CD14-positive monocyte (primary cell): ENCODE measurements at regions not wholly inside any gene's neighbourhood (a gene's known extent, or its start where the extent isn't known, plus 50 kb on each side); places are given as distances from the start of the nearest gene placed in this dataset.

Source experiments
- DNase-seq, 3 donors: peaks; one replicate each; pipeline ENCODE4 v3.0.0-alpha.2; 2011 to 2022
- H2AFZ ChIP-seq: 2 replicates; pipeline ENCODE4 v1.6.0; 2012; ENCODE audit warnings: mild to moderate bottlenecking, low read depth, low read length, inconsistent platforms; ENCODE audit not compliant: insufficient read depth, poor library complexity, severe bottlenecking
- H3K27ac ChIP-seq, 2 donors: 1 replicate in 1 of 2; 2 replicates in 1 of 2; pipeline ENCODE4 v1.5.1; 2012 to 2013; ENCODE audit warnings: low read length in 2 of 2, control low read depth in 1 of 2, inconsistent platforms in 1 of 2, low read depth in 1 of 2, mild to moderate bottlenecking in 1 of 2
- H3K27me3 ChIP-seq, 2 donors: one replicate each; pipeline versions ENCODE4 v1.6.0 to v1.6.1; 2011 to 2013; ENCODE audit warnings: low read length in 2 of 2; ENCODE audit not compliant: control insufficient read depth in 2 of 2, insufficient read depth in 2 of 2
- H3K36me3 ChIP-seq, 2 donors: replicated peaks in 1 of 2; 1 replicate in 1 of 2; 2 replicates in 1 of 2; pipeline versions ENCODE4 v1.5.1 to v1.6.1; 2012 to 2013; ENCODE audit warnings: low read length in 2 of 2, control low read depth in 1 of 2, inconsistent platforms in 1 of 2, mild to moderate bottlenecking in 1 of 2; ENCODE audit not compliant: insufficient read depth in 2 of 2, control insufficient read depth in 1 of 2
- H3K4me1 ChIP-seq, 2 donors: 1 replicate in 1 of 2; 2 replicates in 1 of 2; pipeline versions ENCODE4 v1.5.1 to v1.6.1; 2012 to 2013; ENCODE audit warnings: low read length in 2 of 2, control low read depth in 1 of 2, inconsistent platforms in 1 of 2, mild to moderate bottlenecking in 1 of 2, moderate library complexity in 1 of 2; ENCODE audit not compliant: insufficient read depth in 2 of 2, control insufficient read depth in 1 of 2
- H3K4me2 ChIP-seq: replicated peaks from 2 replicates; pipeline ENCODE3; 2012; ENCODE audit warnings: low read length, moderate library complexity, mild to moderate bottlenecking; ENCODE audit not compliant: poor library complexity, severe bottlenecking; ENCODE audit errors: extremely low read depth
- H3K4me3 ChIP-seq, 3 experiments: fragments of 200-600 bp in 1 of 3; sonication (generic) in 1 of 3; replicated peaks in 1 of 3; 1 replicate in 2 of 3; 2 replicates in 1 of 3; pipeline ENCODE4 v1.5.1; 2011 to 2013; ENCODE audit warnings: low read length in 3 of 3, mild to moderate bottlenecking in 3 of 3, control low read depth in 2 of 3, low read depth in 2 of 3, inconsistent platforms in 1 of 3, moderate library complexity in 1 of 3
- H3K79me2 ChIP-seq: 2 replicates; pipeline ENCODE4 v1.6.0; 2012; ENCODE audit warnings: mild to moderate bottlenecking, control low read depth, inconsistent platforms, low read length, moderate library complexity; ENCODE audit not compliant: insufficient read depth
- H3K9ac ChIP-seq: 2 replicates; pipeline ENCODE4 v1.6.0; 2017; ENCODE audit warnings: low read length, mild to moderate bottlenecking; ENCODE audit not compliant: insufficient read depth, poor library complexity, severe bottlenecking
- H3K9me3 ChIP-seq, 2 donors: replicated peaks in 1 of 2; 1 replicate in 1 of 2; 2 replicates in 1 of 2; pipeline versions ENCODE4 v1.5.1 to v1.6.1; 2012 to 2013; ENCODE audit warnings: low read length in 2 of 2, control low read depth in 1 of 2; ENCODE audit not compliant: control insufficient read depth in 1 of 2, insufficient read depth in 1 of 2
- H4K20me1 ChIP-seq: 2 replicates; pipeline ENCODE4 v1.6.0; 2012; ENCODE audit warnings: mild to moderate bottlenecking, low read length, control low read depth, moderate library complexity; ENCODE audit not compliant: insufficient read depth
- H3K27ac Mint-ChIP-seq, 7 donors: one replicate each; pipeline ENCODE4 v1.8.0; 2020; ENCODE audit warnings: mild to moderate bottlenecking in 7 of 7, mixed read lengths in 7 of 7, moderate library complexity in 6 of 7, inconsistent platforms in 2 of 7
- H3K27me3 Mint-ChIP-seq, 3 donors: one replicate each; pipeline ENCODE4 v1.8.0; 2021 to 2022; ENCODE audit warnings: low read depth in 3 of 3, mild to moderate bottlenecking in 3 of 3, mixed read lengths in 3 of 3, moderate library complexity in 3 of 3, inconsistent platforms in 1 of 3
- H3K36me3 Mint-ChIP-seq, 2 donors: one replicate each; pipeline ENCODE4 v1.8.0; 2020; ENCODE audit warnings: mixed read lengths in 2 of 2, inconsistent platforms in 1 of 2, mild to moderate bottlenecking in 1 of 2
- H3K4me1 Mint-ChIP-seq: one replicate; pipeline ENCODE4 v1.8.0; 2020; ENCODE audit warnings: mild to moderate bottlenecking, mixed read lengths
- H3K4me3 Mint-ChIP-seq, 2 donors: one replicate each; pipeline ENCODE4 v1.8.0; 2020; ENCODE audit warnings: mild to moderate bottlenecking in 2 of 2, mixed read lengths in 2 of 2, moderate library complexity in 1 of 2
- H3K9me3 Mint-ChIP-seq, 7 donors: one replicate each; pipeline ENCODE4 v1.8.0; 2020 to 2022; ENCODE audit warnings: mixed read lengths in 7 of 7, mild to moderate bottlenecking in 6 of 7, moderate library complexity in 6 of 7, inconsistent platforms in 2 of 7
- WGBS: methylation state at CpG from one replicate; pipeline ENCODE4 v1.1.5; 2013; ENCODE audit warnings: missing lambda C conversion rate; ENCODE audit not compliant: insufficient coverage; 5-methylcytosine and 5-hydroxymethylcytosine counted together
- intact Hi-C, 2 donors: fragments of 100-400 bp; cut with micrococcal nuclease; formaldehyde crosslinking; loops; one replicate each; pipeline versions ENCODE4 v1.15.0 to v1.15.1; 2023
- TF ChIP-seq, protein P1 (sequence below): fragments of 200-600 bp; IDR thresholded peaks from one replicate; pipeline ENCODE4 v1.8.0; 2022; ENCODE audit warnings: antibody characterized with exemption, mild to moderate bottlenecking

DNA sequence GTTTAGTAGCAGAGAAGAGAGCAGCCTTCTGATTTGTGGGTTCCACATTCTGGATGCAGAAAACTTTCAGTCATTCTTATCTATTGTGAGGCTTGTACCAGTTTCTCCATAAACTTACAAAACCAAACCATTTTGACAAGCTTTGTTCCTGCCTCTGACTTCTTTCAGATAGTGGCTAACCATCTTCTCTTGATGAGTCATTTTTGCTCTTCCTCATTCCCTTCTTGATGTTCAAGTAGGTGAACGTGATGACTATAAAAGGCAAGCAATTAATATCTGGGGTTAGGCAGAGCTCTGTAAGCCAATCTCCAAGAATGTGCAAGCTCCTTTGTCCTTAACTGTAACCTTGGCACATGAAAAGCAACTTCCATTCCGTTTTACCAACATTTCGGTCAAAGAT lies 2083.1 kb upstream of the PIK3C3 start:
- H3K36me3 ChIP-seq: no peaks in the 10 kb centered on the region
- TF ChIP-seq, protein P1, sequence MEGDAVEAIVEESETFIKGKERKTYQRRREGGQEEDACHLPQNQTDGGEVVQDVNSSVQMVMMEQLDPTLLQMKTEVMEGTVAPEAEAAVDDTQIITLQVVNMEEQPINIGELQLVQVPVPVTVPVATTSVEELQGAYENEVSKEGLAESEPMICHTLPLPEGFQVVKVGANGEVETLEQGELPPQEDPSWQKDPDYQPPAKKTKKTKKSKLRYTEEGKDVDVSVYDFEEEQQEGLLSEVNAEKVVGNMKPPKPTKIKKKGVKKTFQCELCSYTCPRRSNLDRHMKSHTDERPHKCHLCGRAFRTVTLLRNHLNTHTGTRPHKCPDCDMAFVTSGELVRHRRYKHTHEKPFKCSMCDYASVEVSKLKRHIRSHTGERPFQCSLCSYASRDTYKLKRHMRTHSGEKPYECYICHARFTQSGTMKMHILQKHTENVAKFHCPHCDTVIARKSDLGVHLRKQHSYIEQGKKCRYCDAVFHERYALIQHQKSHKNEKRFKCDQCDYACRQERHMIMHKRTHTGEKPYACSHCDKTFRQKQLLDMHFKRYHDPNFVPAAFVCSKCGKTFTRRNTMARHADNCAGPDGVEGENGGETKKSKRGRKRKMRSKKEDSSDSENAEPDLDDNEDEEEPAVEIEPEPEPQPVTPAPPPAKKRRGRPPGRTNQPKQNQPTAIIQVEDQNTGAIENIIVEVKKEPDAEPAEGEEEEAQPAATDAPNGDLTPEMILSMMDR: no peak
- H2AFZ ChIP-seq: no peak overlapping the region
- H3K79me2 ChIP-seq: no peaks in the 10 kb centered on the region
- intact Hi-C loops: no loop called here
- no peaks in the 10 kb centered on the region for H3K27me3 ChIP-seq
- no peak overlapping the region for H3K27ac Mint-ChIP-seq
- H3K27ac ChIP-seq: no peak overlapping the region
- no peaks in the 10 kb centered on the region for H3K9me3 ChIP-seq
- no peak overlapping the region for H3K9ac ChIP-seq
- H4K20me1 ChIP-seq: no peaks in the 10 kb centered on the region
- no peak for DNase-seq
- H3K4me3 Mint-ChIP-seq: no peak overlapping the region
- H3K4me2 ChIP-seq: no peak overlapping the region
- H3K4me1 ChIP-seq: no peaks in the 10 kb centered on the region
- H3K36me3 Mint-ChIP-seq: no peaks in the 10 kb centered on the region
- H3K4me3 ChIP-seq: no peak overlapping the region
- peaks cover 0 to 4% (median 0%) of the 10 kb centered on the region in 7 donors for H3K9me3 Mint-ChIP-seq
- no peaks in the 10 kb centered on the region for H3K4me1 Mint-ChIP-seq
- WGBS: no CpG with 5 or more reads among the region's 3 CpGs
- H3K27me3 Mint-ChIP-seq: no peaks in the 10 kb centered on the region

DNA sequence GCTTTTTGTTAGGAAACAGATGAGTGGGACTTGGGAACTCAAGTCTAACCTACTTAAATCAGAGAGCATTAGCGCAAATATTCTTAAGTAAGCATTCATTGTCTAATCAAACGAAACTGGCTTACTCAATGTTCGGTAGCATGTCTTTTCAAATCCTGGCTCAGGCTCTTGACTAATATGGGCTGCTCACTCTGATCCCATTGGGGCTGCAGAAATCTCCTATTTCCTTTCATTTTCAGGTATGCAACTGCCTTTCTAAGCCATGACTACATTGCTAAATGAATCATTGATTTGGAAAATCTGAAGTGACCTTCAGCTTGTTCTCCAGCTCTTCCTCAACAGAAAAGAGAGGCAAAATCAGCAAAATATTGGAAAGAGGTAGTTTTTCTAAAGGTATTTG lies 2084.4 kb upstream of the PIK3C3 start:
- H3K36me3 ChIP-seq: no peaks in the 10 kb centered on the region
- H3K4me3 ChIP-seq: no peak overlapping the region
- H3K4me2 ChIP-seq: no peak overlapping the region
- Mint-ChIP-seq H3K36me3 (no peaks in the 10 kb centered on the region), H3K27ac (no peak overlapping the region), H3K4me1 (no peaks in the 10 kb centered on the region), H3K4me3 (no peak overlapping the region), H3K27me3 (no peaks in the 10 kb centered on the region), H3K9me3 (peaks cover 0 to 4% (median 0%) of the 10 kb centered on the region in 7 donors)
- H4K20me1 ChIP-seq: no peaks in the 10 kb centered on the region
- H3K27ac ChIP-seq: no peak overlapping the region
- TF ChIP-seq, protein P1: no peak
- no peaks in the 10 kb centered on the region for H3K9me3 ChIP-seq
- no peaks in the 10 kb centered on the region for H3K79me2 ChIP-seq
- H2AFZ ChIP-seq: no peak overlapping the region
- 100% methylated on average over 3 of the region's 3 CpGs for WGBS
- intact Hi-C loops: no loop called here
- H3K27me3 ChIP-seq: no peaks in the 10 kb centered on the region
- H3K9ac ChIP-seq: no peak overlapping the region
- no peaks in the 10 kb centered on the region for H3K4me1 ChIP-seq
- no peak for DNase-seq
